G401.6 (cell line): ENCODE measurements at regions not wholly inside any gene's neighbourhood (a gene's known extent, or its start where the extent isn't known, plus 50 kb on each side); places are given as distances from the start of the nearest gene placed in this dataset.
"Not testable (repeated sequence)": the region's sequence is repeated elsewhere in the genome, so short reads cannot be mapped to it uniquely, and the experiment has no call there.

ENCODE experiments used
- FAIRE-seq: peaks from 2 replicates; lab custom pipeline; 2012; peaks lifted over from hg19 to GRCh38; lab: Jason Lieb, UNC

DNA sequence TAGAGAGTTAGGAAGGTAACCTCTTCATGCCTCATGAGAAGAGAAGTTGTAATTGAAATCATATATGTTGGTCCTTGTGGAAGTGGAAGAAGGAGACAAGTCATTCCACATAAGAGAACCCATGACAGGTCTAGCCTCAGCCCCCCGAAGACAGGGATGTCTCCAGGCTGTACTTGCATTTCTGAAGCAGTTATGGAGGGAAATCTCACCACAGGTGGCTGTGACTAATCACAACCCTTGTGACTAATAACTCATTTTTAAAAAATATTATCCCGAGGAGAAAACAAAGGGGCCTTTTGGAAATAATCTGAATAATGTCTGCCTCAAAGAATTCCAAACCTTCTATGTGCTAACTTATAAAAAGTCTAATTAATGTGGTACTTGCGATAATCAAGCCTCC lies 262.1 kb upstream of the RPS23 start:
- no peak for FAIRE-seq

DNA sequence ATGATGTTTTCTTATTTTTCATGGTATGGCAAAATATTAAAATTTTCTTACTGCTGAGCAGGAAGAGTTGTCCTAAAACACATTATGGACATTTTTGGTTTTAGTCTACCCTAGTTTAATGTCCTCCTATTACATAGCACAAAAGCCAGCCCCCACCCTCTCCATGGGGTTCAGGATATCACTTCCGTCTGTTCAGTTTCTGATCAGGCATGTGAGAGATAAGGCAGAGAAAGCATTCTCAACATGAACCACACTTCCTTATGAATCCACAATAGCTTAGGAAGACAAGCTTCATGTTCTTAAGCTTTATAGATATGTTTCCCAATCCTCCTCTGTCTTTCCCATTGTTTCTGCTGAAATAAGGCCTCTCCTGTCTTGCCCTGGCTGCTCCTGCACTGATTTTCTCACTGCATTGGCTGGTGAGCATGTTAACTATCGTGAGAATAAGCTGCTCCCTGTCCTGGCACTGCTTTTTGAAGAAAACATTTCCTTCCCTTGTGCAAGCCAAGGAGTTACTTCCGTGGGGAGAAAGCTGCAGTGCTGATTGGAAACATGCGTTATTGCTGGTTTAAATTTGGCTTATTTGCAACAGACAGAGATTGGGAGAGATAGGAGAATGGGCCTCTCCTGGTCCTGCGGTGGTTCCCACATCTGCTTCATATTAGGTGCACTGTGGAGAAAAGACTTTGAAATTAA lies 260.3 kb upstream of the RPS23 start:
- FAIRE-seq: no peak

DNA sequence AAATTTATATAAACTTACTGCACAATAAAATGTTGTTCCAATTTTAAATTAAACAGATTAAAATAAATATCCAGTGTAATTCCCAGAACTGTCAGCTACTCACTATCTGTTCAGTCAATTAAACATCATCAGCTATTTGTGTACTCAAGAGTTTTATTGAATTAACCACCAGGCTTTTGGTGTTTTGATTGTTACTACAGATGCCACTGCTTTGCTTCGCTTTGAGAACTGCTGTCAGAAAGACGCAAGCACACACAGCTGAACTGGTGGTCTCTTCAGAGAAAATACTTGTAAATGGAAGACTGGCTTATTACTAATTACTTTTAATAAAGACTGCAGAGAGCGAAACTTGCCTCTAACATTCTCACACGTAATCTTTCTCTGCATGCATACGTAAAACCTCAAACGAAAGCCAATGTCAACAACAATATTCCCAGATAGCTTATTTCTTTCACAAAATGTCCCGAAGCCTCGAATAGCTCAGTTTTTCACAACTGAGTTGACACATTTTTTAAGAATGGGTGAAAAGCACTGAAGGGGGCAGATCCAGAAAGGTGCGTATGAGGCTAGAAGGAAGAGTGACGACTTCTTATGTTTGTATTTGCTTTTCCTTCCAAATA lies 259.6 kb upstream of the RPS23 start:
- no peak for FAIRE-seq

DNA sequence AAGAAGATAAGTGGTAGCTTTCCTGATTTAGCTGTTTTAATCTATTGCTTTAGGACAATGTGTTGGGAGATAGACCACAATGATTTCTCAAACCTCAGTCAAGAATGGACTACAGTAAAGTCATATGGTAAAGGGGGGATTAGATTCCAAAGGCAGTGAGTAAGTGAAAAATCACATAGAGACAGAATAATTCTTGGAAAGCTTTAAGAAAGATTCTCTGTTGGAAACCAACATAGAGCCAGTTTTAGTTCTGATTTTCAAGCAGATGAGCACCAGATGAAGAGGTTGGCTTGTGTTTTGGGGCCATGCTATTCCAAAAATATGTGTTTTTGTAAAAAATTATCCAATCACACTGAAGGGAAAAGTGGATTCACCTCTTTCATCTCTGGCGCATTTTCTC lies 256.8 kb upstream of the RPS23 start:
- FAIRE-seq: no peak

DNA sequence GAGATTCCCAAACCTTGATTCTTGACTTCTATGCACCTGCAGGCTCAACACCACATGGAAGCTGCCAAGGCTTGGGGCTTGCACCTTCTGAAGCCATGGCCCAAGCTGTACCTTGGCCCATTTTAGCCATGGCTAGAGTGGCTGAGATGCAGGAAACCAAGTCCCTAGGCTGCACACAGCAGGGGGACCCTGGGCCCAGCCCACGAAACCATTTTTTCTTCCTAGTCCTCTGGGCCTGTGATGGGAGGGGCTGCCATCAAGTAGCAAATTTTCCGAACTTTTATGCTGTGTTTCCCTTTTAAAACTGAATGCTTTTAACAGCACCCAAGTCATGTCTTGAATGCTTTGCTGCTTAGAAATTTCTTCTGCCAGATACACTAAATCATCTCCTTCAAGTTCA lies 253.9 kb upstream of the RPS23 start:
- FAIRE-seq: not testable (repeated sequence)

DNA sequence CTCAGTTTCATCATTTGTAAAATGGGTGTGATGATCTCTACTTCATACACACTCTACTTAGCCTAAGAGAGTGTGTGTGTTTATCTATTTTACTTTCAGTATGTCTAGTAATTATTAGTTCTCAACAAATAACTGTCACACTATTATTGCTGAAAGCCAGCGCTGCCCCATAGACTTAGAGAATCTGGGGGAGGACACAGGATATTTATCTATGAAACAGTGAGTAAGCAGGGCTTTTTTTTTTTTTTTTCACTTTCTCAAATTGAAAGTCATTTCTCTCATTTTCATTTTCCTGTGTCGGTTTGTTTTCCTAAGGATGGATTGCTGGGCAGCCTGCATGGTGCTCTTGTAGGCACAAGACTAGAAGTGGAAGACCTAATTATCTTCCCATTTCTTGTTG lies 248.4 kb upstream of the RPS23 start:
- FAIRE-seq: no peak

DNA sequence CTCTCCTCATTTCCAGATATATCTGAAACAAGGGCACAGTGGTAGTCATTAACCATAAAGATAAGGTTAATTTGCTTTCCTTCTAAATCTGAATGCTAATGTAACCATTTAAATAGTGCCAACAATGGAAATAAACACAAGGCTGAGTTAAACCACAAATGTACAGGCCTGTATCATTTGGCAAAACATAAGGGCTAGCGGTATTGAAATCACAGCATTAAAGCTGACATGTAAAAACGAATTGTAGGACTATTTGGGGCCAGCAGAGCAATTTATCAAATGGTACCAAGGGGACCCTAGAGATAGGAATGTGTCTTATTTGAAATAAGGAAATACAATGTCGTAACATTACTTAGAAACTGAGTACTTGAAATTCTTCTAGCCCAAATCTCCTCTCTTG lies 247.5 kb upstream of the RPS23 start:
- FAIRE-seq: no peak

DNA sequence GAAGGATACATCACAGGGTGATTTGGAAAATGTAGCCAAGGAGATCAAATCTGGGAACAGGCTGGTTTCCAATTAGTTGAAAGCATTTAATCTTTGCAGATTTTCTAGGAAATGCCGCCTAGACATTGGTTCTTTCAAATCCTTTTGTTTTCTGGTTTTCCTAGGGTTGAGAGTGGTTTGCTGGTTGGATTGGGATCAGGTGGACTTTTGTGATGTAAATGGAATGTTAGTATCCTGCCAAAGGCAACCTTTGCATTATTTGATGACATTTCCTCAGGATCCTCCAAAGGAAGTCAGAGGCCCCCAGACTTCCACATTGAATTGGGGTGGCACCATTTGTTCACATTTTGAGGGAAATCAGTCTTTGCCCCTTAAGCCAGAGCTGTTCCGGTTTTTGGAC lies 245.5 kb upstream of the RPS23 start:
- no peak for FAIRE-seq

DNA sequence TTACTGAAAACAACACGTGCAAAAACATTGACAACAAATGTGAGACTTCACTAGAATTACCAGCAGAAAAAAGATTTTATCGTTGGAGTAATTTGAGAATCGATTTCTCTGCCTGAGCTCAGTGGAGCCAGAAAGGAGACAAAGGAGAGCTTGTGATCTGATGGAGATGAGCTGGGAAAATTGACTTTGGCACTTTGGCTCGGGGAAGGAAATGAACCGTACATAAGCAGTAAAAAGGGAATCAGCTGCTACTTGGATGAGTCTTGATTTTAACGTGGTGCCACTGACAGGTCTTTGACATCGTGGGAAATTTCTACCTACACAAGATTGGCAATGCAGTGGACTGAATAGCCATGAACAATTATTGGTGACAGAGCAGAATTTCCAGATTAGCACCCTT lies 244.7 kb upstream of the RPS23 start:
- FAIRE-seq: no peak

DNA sequence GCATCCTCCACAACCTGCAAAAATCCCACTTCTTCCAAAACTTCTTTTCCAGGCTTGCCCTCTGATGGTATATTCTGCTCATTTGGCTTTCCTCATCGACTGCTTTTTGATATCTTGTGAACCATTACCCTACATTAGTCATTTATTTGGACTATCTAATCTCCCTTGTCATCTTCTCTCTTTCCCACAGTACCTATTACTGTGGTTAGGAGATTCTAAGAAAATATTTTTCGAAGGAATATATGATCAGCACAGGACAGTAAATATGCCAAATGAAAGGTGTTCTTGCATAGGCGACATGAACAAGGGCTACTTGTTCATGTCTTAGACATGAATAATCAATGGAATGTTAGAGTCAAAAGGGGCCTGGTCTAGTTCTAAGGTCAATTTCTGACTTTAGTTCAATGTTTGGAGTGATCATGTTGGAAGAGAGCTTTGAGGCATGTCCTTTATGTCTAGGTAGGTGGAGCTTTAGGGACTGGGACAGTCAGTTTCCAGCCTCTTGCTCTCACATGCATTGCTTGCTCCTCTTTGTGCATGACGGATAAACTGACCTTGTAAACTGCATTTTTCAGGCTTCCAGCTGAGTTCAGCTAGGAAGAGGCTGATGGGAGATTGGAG lies 243.4 kb upstream of the RPS23 start:
- FAIRE-seq: no peak

DNA sequence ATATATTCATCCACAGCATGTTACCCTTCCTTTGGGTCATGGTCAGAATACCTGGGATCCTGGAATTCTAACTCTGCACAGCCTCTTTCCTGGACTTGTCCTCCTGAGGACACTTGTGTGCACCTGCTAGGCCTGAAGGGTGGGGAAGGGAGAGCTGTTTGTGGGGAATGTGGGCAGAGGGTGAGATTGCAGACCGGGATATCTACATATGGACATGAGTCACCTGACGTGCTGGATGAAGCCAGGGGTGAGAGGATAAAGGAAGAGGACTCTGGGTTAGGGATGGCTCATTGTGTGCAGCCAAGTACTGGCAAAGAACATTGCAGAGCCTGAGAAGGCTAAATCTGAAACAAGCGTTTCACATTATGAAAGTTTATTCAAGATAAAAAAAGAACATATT lies 241.4 kb upstream of the RPS23 start:
- no peak for FAIRE-seq

DNA sequence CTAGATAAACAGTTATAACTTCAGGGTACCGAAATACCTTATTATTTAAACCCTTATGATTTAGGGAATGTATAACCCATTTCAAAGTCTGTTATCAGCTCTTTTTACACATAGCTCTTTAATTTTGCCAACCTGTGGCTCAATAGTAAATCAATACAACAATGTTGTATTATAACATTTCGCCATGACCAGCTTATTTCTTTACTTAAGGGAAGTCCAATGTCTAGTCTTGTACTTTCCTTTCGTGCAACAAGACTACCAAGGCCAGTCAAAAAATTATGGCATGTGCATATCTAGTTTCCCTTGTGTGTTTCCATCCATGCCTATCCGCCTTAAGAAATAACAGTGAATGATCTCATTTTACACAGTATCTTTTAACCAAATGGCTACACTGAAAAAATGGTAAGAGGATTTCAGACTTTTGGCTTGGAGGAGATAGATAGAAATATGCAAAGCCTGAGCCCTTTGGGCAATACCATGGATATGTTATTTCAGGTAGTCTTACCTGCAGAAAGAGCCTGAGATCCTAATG lies 239.5 kb upstream of the RPS23 start:
- no peak for FAIRE-seq

DNA sequence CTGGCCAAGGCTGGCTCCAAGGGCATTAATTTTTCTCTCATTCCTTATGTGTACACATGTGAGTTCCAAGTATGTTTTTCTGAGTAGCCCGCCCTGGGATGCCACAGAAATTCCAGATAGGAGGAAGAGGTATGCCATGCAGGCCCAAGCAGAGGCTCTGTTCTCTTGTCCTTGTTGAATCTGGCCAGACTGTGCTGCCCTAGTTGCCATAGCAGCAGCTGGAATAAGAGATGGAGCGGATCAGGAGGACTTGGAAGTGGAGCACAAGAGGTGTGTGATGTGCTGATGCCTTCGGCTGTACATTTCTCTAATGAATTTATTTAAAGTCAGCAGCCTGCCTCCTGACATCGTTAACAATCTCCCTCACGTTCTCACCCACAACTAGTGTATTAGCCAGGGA lies 235.6 kb upstream of the RPS23 start:
- no peak for FAIRE-seq

DNA sequence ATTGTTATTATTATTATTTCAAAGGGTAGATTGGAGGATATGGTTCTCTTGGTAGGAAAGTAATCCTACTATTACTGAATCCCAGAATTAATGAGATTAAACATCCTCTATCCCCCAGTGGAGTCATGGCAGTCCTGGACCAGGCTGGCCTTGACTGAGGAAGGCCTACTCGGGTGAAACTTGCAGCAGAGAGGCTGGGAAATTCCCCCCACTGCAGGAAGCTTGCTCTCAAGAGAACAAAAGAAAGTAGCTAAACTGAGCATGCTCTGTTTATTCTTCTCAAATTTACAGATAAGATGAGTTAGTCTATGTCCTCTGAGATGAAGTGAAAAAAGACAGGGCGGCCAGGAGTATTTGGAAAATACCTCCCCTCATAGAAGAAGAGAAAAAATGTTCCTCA lies 233.9 kb upstream of the RPS23 start:
- FAIRE-seq: no peak

DNA sequence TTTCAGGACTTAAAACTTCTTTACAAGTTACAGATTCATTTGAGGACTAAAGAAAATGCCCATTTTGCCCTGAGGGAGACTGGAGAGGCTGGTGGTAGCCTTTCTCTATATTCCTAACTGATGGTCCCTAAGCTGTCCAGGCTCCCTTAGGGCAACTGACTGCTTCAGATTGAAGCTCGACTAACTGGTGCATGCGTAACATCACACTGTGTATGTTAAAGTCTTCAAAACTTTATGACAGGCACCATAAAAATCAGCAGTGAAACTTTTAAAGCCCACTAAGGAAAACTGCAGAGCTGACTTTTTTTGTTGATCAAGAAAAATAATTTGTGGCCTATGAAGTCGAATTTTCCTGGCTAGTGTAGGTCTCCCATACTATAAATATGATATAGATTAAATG lies 233.0 kb upstream of the RPS23 start:
- FAIRE-seq: no peak

DNA sequence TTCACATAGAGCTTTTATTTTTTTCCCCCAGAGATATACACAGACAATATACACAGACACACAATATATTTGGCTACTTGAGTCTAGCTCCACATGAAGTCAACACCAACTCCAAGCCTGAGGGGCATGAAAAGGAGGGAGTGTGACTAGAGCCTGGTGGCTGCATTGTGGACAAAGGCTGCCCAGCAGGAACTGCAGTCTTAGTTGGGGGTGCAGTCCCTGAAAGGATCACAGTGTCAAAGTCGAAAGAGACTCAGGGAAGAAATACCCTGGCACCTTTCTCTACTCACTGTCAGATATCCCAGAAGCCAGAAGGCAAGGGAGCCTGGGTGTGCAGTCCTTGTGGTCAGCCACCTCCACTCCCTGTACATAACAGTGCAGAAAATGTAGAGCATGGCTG lies 231.6 kb upstream of the RPS23 start:
- no peak for FAIRE-seq

DNA sequence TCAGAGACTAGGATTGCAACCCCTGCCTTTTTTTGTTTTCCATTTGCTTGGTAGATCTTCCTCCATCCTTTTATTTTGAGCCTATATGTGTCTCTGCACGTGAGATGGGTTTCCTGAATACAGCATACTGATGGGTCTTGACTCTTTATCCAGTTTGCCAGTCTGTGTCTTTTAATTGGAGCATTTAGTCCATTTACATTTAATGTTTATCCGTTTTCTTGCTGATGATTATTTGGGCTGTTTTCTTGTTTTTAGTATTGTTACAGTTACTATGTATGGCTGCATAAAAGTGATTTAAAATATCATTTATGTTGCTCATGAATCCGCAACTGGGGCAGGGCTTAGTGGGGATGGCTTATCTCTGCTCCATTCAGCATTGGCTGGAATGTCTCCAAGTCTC lies 228.2 kb upstream of the RPS23 start:
- not testable (repeated sequence) for FAIRE-seq

DNA sequence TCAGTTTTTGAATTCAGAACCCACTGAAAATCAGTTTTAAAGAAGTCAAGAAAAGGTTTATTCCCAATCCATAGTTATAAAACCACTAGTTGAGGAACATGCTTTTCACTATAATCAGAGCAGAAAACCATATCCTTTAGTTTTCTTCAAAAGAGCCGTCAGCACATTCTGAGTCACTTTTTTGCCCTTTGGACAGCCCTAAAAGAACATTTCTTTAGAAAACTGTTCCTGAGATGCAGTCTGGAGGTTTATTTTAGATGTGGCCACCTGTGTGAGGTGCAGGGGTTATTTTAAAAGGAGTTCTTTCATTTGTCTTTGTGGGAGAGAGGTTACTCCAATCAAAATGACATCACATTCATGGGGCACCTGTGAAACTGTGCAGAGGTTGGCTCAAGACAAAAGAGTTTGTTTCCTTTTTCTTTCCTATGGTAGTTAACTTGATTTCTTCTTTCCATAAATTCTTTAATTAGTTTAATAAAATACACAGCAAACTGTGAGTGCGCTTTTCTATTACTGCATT lies 221.6 kb upstream of the RPS23 start:
- no peak for FAIRE-seq

DNA sequence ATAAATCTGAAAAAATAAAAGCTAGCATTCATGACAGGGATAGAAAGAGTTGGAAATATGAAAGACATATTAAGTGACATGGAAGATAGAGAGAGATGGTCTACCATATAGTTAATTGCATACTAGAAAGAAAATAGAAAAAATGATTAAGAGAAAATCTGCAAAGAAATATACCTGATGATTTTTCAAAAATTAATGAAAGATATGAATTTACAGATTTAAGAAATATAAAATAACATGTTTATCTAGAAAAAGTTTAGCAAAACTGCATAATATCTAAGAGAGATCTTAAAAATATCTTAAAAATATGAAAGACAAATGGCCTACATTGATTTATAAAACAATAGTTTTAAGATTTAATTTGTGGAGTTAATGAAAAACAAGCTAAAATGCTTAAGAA lies 219.1 kb upstream of the RPS23 start:
- FAIRE-seq: no peak

DNA sequence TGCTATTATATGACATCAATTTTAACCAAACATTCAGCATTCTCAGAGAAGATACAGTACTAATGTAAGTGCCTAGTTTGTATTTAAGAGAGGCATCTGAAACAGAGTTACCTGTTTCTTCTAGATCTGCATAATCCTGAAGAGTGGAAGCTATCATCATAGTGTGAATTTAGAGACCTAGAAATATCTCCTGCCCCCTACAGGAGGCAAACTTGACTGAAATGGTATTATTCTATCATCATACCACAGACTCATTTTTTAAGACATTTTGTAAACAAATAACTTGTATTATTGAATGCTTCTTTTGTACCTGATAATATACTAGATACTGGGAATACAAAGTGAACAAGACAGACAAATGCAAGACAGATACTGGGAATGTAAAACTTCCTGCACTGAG lies 216.8 kb upstream of the RPS23 start:
- no peak for FAIRE-seq

DNA sequence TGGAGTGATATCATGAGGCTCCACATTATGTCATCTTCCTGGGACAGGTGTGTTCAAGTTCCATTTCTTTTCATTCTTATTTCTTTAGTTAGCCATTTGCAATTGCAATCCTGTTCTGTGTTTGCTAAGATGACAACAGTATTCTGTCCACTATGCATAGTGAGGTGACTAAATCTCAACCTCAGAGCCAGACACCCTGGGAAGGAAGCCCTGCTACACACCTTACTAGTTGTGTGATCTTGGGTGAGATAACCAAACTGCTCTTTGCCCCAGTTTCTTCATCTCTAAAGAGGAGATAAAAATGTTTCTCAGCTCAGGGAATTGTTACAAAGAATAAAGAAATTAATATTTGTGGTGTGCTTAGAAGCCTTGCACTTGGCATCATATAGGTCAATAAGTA lies 215.1 kb upstream of the RPS23 start:
- no peak for FAIRE-seq

DNA sequence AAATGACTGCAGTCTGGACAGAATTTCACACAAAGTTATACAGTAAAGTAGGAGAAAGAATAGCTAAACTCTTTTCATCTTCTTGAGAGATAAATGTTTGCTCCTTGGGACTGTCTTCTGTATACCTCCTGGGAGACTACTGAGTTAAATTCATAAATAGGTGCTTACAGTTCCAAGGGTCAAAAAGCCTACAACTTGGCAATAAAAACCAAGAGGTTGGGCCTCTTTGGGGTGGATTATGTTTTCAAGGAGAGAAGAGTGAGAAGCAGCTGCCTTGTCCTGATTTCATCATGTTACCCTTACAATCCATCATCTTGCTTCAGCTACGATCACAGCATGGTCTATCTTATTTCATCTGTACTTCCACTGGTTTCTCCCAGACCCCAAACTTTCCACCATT lies 213.2 kb upstream of the RPS23 start:
- no peak for FAIRE-seq

DNA sequence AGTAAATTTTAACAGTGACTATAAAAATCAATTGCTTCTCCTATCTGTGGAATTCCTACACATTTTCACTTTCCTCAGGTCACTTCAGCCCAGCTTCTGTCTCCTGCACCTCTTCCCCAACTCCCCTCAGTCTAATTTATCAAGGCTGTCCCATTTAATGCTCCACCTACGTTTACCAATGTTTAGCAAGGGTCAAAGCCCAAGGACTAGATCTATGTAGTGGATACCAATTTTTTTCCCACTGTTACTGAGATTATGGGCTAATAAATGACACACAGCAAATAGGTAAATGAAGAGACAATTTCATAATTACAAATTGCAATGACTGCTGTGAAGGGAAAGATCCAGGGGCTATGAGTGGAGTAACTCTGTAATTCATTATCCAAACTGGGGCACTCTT lies 211.5 kb upstream of the RPS23 start:
- FAIRE-seq: no peak

DNA sequence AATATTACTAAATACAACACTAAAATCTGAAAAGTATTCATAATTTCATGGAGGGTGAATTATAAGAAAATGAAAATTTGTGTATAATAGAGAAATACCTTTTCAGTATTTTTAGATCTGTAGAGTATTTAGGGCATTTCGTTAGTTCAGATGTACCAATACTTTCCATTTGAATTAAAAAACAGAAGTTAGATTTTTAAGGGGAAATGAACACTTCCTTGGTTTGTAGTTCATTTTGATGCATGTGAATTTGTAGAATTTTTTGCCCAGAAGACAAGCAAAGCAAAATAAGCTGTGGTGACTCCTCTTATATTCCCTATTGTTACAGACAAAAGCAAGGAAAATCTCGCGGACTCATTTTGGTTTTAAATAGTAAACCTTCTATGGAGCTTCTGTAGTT lies 209.0 kb upstream of the RPS23 start:
- peak; percentile 39 for FAIRE-seq
